ENCODE measurements at regions not wholly inside any gene's neighbourhood (a gene's known extent, or its start where the extent isn't known, plus 50 kb on each side); places are given as distances from the start of the nearest gene placed in this dataset.

- no peak for DNase-seq
Observed at GRCh38 chr10:125334545-125334944, 174.2 kb upstream of the CTBP2 start.

GRCh38 chr10:125333769-125334168, 173.4 kb upstream of the CTBP2 start:
- DNase-seq = no peak

- DNase-seq = no peak
Observed at GRCh38 chr10:125333209-125333591, 172.8 kb upstream of the CTBP2 start.

- DNase-seq = no peak
Observed at GRCh38 chr10:125332548-125333208, 172.3 kb upstream of the CTBP2 start.

- no peak for DNase-seq
Observed at GRCh38 chr10:125331056-125331455, 170.7 kb upstream of the CTBP2 start.

- no peak for DNase-seq
Observed at GRCh38 chr10:125329056-125329455, 168.7 kb upstream of the CTBP2 start.

GRCh38 chr10:125325326-125325725, 165.0 kb upstream of the CTBP2 start:
- DNase-seq = no peak

GRCh38 chr10:125316436-125316835, 156.1 kb upstream of the CTBP2 start:
- no peak for DNase-seq

- no peak for DNase-seq
Observed at GRCh38 chr10:125300937-125301336, 140.6 kb upstream of the CTBP2 start.

GRCh38 chr10:125299461-125299860, 139.1 kb upstream of the CTBP2 start:
- DNase-seq = no peak

- no peak for DNase-seq
Observed at GRCh38 chr10:125296598-125296997, 136.2 kb upstream of the CTBP2 start.

- DNase-seq = peak; percentile 76
Observed at GRCh38 chr10:125294109-125294508, 133.7 kb upstream of the CTBP2 start.

GRCh38 chr10:125291836-125292235, 131.5 kb upstream of the CTBP2 start:
- DNase-seq = no peak

GRCh38 chr10:125289461-125289860, 129.1 kb upstream of the CTBP2 start:
- DNase-seq = no peak

GRCh38 chr10:125284875-125285597, 124.7 kb upstream of the CTBP2 start:
- DNase-seq = no peak

- no peak for DNase-seq
Observed at GRCh38 chr10:125283836-125284614, 123.7 kb upstream of the CTBP2 start.

GRCh38 chr10:125283191-125283835, 123.0 kb upstream of the CTBP2 start:
- no peak for DNase-seq

- DNase-seq = no peak
Observed at GRCh38 chr10:125281091-125281490, 120.7 kb upstream of the CTBP2 start.

- DNase-seq = no peak
Observed at GRCh38 chr10:125276133-125276532, 115.8 kb upstream of the CTBP2 start.

- DNase-seq = no peak
Observed at GRCh38 chr10:125274961-125275360, 114.6 kb upstream of the CTBP2 start.

GRCh38 chr10:125273023-125273422, 112.7 kb upstream of the CTBP2 start:
- no peak for DNase-seq

GRCh38 chr10:125269716-125270115, 109.4 kb upstream of the CTBP2 start:
- no peak for DNase-seq

GRCh38 chr10:125266966-125267365, 106.6 kb upstream of the CTBP2 start:
- DNase-seq = no peak
